Inflammatory macrophage treated with lipopolysaccharide for 1 hour (primary cell): ENCODE measurements at regions not wholly inside any gene's neighbourhood (a gene's known extent, or its start where the extent isn't known, plus 50 kb on each side); places are given as distances from the start of the nearest gene placed in this dataset.

Experiments used
- DNase-seq, 2 donors: peaks; one replicate each; pipeline ENCODE4 v3.0.0-alpha.2; 2020 to 2022

GRCh38 chr13:72205773-72206172 is 338.8 kb upstream of the DACH1 start:
- no peak for DNase-seq

DNA sequence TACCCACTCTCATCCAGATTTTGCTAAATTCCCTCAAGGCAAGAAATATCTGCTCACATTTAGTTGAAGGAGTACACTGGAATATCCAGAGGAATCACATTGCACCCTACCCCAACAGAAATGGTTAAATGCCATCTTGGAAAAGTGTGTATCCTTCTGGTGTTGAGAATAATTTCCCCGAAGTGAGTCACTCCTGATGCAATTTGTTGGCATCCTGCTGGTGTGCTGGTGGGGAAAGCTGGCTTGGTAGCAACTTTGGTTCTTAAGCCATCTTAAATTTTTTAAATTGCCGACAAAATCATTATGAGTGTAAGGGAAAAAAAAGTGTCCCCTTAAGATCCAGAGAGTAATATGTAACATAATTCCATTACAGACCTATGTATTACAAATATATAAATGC is 337.3 kb upstream of the DACH1 start:
- no peak for DNase-seq

DNA sequence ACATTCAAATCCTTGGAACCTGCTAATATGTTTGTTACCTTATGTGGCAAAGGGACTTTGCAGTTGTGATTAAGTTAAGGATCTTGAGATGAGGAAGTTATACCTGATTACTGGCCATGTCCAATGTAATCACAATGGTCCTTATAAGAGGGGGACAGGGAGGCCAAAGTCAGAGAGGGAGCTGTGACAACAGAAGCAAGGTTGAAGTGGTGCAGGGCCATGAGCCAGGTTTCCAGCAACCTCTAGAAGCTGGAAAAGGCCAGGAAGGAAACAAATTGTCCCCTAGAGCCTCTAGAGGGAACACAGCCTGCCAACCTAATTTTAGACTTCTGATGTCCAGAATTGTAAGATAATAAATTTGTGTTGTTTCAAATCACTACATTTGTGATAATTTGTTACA is 334.7 kb upstream of the DACH1 start:
- DNase-seq, result no peak

GRCh38 chr13:72199640-72200039 is 332.6 kb upstream of the DACH1 start:
- DNase-seq, result no peak

- no peak for DNase-seq
These were observed 332.1 kb upstream of the DACH1 start for GRCh38 chr13:72198967-72199560.

DNA sequence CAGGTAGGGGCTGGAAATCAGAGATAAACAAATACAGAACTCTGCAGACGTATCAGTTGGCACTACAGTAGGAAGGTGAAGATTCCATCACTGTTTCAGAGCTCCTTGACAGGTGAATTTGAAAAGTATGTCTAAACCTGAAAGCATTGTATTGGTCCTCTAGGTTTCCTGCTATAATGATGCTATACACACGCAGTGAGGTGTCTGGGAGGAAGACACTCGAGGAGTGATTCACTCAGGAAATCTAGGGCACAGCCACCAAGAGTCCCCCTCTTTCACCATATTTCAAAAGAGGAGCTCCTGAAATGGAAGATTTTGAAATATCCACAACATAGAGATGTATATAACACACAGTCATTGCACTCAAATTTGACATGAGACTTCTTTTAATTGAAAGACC is 331.0 kb upstream of the DACH1 start:
- DNase-seq, result no peak

- no peak for DNase-seq
These were observed 328.2 kb upstream of the DACH1 start for GRCh38 chr13:72195044-72195704.

DNA sequence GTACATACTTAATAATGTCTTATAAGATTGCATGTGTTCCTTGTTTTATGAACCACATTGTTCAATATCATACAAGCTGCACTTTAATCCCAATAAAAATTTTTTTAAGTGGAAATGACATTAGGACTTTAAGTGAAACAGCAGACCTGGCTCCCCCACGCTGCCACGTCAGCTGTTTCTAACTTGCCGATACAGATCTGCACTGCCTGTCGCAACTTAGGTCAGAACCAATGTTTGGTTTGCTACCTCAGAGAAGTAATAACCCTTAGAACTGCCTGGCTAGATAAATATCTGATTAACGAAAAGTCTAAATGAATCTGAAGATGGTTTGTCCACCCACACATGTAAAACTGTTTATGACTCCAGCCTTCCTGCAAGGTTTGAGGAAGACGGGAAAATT is 327.5 kb upstream of the DACH1 start:
- no peak for DNase-seq

- DNase-seq, result no peak
These were observed 319.9 kb upstream of the DACH1 start for GRCh38 chr13:72186730-72187422.

- no peak for DNase-seq
These were observed 318.8 kb upstream of the DACH1 start for GRCh38 chr13:72185776-72186175.

DNA sequence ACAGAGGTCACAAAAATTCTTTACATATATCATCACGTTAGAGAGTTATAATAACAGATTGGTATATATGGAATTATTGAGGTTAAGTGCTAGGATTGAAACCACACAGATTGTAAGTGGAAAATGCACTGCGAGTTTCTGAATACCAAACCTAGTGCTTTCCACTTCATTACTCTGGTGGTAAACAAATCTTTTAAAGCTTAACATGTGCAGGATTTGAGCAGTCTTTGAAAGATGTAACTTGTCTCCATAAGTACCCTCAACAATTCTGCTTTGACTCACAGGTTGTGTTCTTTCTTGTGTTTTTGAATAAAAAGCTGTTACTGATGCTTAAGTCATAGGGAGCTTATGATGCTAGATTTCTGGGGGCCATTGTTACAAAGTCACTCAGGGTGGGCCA is 314.7 kb upstream of the DACH1 start:
- DNase-seq, result no peak

DNA sequence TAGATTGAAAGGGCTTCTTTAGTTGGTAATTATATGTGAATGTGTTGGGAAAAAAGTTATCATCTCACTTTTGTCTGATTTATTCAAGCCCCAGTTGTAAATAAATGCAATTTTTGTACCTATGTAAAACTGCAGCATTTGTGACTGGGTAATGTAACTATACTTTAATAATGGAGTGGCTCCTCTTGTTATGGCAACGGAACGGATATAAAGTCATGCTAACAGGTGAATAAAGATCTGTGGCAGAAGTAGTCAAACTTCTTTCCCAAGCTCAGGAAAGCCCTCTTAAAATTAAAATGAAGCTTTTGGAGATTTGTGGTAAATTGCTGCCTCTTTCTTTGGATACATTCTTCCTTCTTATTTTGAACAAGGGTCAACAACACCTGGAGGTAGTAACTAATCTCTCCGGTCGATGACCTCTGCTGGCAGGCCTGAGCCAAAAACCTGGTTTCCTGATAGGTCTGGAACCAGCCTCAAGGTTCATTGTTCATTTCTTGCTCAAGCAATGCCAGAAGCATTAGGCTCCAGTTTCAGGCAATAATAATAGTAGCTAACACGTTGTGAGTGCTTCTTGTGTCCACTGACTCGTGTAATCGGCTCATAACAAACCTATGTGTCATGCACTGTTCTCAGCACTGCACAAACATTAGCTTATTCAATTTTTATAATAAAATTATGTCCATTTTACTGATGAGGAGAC is 313.4 kb upstream of the DACH1 start:
- no peak for DNase-seq

DNA sequence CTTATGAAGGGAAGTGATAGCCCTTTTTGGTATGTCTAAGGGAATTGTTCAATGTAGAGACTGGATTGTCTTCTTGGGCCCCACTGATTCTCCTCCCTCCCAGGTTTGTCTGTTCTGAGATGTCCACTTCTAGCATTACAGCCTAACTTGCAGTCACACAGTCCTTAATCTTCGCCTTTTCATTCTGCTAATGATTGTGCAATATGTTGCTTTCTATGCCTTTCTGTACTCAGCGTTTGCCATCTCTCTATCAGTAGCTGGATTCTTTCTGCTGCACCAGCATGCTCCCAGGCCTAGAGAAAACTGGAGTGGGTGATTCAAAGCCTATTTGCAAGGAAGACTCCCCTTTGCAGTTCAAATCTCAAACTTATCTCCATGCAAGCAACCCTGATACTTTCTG is 307.5 kb upstream of the DACH1 start:
- no peak for DNase-seq

GRCh38 chr13:72170571-72170970 is 303.6 kb upstream of the DACH1 start:
- DNase-seq, result no peak

DNA sequence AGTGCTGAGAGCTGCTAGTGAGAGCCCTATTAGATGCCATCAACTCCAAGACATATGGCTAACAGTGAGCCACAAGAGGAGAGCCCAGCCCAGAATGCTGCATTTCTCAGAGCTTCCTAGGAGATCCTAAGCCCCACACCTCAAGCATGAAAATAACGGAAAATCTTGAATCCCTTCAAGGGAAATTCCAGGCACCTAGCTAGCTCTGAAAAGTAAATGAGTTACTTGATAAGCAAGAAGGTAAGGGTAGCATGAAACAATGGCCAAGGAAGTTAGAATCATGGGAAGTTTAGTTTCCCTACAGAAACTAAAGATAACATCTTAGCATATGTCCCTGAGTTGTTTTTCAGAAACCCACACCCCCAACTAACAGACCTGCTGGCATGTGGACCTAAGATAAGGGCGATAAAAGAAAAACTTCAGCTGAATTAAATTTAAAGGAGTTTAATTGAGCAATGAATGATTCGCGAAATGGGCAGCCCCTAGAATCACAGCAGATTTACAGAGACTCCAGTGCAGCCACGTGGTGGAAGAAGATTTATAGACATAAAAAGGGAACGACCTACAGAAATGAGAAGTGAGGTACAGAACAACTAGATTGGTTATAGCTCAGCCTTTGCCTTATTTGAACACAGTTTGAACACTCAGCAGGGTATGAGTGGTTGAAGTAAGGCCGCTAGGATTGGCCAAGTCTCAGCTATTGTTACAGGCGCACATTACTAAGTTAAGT is 301.3 kb upstream of the DACH1 start:
- DNase-seq, result no peak

DNA sequence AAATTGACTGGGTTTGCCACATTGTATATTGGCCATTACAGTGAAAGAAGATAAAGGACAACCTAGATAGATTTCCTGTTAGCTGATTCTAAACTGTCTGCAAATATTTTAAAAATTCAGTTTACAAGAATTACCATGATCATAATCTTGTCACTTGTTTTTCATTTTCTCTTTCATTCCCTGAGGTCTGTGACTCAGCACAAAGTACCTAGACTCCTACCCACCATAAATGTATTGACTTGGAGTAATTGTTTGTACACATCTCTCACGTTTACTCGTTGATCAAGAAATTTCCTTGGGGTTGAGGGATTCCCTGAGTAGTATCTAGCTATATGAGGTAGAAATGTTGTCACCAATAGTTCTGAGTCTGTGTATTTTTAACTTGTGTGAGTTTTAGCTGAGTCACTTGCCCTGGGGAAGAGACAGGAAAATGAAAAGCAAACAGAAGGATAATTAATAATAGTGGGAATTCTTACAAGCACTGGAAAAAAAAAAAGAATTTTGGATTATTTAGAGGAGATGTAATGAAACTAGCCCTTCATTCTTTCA is 299.2 kb upstream of the DACH1 start:
- no peak for DNase-seq

GRCh38 chr13:72165276-72165675 is 298.3 kb upstream of the DACH1 start:
- DNase-seq, result no peak

DNA sequence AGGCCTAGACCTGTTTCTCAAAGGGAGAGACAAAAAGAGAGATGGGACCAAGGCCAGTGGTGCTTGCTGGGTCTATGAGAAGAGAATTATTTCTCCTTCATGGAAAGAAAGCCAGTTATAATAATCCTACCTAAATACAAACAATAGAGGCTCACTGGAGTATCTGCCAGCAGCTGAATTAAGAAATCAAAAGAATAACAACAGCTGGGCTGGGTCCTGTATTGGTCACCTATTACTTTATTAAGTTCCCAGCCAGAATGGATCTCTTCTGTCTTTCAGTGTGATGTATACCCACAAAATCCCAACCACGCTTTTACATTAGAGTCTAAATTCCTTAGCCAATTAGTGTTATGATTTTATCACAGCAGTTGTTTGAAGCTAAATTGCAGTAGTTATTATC is 297.8 kb upstream of the DACH1 start:
- DNase-seq, result no peak

GRCh38 chr13:72163678-72164077 is 296.7 kb upstream of the DACH1 start:
- no peak for DNase-seq

DNA sequence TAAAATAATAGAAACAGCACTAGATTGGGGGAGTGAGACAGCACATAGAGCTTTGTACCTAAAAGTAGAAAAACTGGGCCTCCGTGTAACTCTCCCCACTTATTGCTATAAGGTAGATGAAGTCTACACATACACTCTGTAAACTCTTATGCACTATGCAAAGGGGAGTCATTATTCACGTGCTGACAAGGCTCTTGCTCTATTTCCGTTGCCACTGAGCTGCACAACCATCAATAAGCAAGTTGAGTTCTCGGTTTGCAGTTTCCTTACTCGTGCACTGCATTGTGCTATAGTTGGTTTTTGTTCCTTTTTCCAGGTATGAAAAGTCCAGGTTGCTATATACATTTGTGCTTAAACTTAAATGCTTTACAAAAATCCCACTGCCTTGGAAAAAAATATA is 294.0 kb upstream of the DACH1 start:
- DNase-seq, result no peak

- DNase-seq, result no peak
These were observed 289.8 kb upstream of the DACH1 start for GRCh38 chr13:72156760-72157159.

DNA sequence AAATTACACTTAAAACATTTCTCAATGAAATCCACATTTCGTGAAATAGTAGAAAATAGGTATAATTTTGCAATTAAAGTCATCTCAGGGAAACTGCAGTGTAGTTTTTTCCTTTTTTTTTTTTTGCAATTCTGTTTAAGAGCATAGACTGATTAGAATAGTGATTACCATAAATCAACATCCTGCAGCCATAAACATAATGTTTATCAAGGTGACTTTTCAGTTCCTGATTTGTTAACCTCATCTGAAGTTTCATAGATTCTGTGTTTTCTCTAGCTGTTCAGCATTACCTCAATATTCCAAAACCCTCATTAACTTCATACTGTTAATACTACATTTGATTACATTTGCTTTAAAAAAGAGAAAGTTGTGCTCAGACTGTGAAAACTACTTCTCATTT is 286.3 kb upstream of the DACH1 start:
- no peak for DNase-seq

DNA sequence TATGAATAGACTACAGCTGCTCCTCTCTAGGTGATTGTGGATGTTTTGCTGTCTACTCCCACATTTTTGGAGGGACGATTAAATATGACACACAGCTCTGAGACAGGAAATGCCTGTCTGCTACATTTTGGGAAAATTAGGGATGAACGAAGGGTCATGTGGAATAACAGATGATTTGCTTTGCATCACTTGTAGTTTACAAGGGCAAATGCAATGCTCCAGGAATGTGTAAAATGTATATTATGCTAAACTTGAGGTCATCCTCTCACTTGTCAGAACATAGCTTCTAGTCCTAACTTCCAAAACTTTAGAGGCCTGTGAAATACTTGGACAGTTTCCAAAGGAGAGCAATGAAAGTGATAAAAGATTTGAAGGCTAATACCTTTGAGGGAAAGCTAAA is 284.2 kb upstream of the DACH1 start:
- no peak for DNase-seq
